ENCODE measurements at regions not wholly inside any gene's neighbourhood (a gene's known extent, or its start where the extent isn't known, plus 50 kb on each side); places are given as distances from the start of the nearest gene placed in this dataset.

GRCh38 chr13:89383891-89384290, 1712.7 kb downstream of the SLITRK5 start:
- TF ChIP-seq CTCF (IDR thresholded peaks at IDR 0.05) (no peak), POLR2A (IDR thresholded peaks at IDR 0.05) (no peak)
